GM13976 (cell line): ENCODE measurements at regions not wholly inside any gene's neighbourhood (a gene's known extent, or its start where the extent isn't known, plus 50 kb on each side); places are given as distances from the start of the nearest gene placed in this dataset.

Experiments used
- DNase-seq: peaks from one replicate; pipeline ENCODE4 v3.0.0; 2012; ENCODE audit warnings: low spot score
- CTCF ChIP-seq: IDR thresholded peaks from 2 replicates; pipeline ENCODE4 v1.5.1; 2012; ENCODE audit warnings: borderline replicate concordance, mild to moderate bottlenecking; ENCODE audit not compliant: insufficient read depth; ENCODE audit errors: extremely low read depth, missing control alignments, control extremely low read depth
- in situ Hi-C: fragments of 300-500 bp; cut with MboI; formaldehyde crosslinking; loops from one replicate; pipeline ENCODE4 v1.12.0; 2022; ENCODE audit warnings: low sequenced_read_pairs, mixed read lengths, inconsistent platforms; ENCODE audit not compliant: unreplicated experiment

DNA sequence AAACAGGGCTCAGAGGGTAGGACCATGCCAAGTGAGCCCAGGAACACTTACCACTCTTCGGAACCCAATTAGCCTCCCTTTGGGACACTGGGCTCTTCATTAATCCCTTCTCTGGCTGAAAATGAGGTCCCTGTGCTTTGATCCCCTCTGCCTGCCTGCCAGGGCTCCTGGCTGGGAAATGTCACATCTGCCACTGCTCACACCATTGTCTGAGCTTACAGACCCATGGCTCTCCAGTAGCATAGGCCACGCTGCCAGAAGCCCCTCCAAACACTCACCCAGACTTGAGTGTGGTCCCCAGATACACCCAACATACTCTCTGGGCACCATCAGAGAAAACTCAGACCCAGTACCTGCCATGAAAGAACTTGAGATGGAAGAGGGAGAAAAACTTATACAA is 287.3 kb downstream of the XXYLT1 start:
- no peak for TF ChIP-seq CTCF
- in situ Hi-C loops: no loop called here
- no peak for DNase-seq

DNA sequence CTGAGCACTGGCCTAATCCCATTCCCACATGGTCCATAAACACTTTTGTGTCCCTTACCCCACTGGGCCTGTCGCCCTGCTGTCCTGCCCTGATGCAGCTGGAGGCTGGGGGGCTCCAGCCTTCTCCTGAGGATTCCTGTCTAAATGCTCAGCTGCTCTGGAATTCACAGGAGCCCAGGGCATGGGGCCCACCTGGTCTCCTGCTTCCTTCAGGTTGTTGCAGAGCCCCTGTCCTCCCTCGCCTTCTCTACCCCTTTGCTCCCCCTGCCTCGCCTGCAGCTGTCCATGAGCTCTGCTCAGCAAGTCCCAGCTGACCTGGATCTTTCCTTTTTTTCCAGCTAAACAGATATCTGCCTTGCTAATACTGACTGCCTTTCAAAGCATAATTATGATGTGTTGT is 286.9 kb downstream of the XXYLT1 start:
- no peak for DNase-seq
- in situ Hi-C loops: no loop called here
- no peak for TF ChIP-seq CTCF

- DNase-seq: no peak
- in situ Hi-C loops: no loop called here
- no peak for TF ChIP-seq CTCF
Observed at GRCh38 chr3:194984622-194985021, 286.3 kb downstream of the XXYLT1 start.

DNA sequence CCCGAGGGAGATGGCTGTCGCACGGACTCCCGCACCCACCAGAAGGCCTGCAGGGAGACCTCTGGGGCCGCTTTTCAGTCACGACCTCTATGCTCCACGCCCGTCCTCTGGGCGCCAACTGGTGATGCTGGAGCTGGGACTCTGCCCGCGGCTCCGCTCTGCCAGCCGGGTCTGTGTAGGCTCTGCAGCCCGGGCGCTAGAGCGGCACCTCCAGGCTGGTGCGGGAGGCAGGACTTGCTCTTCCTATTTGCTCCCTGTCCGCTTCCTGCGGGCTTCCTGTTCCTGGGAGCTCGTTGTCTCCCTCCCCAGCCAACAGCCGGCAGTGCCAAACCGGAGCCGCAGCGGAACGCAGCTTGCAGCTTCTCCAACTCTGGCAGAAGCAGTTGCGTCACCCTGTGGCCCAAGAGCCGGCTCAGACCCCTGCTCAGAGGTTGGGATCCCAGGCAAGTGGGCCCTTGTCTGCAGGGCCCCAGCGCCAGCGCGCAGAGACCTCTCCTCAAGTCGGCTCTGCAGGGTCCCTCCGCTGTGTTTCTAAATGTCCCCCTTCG is 285.9 kb downstream of the XXYLT1 start:
- DNase-seq: no peak
- in situ Hi-C loops: no loop called here
- no peak for TF ChIP-seq CTCF

DNA sequence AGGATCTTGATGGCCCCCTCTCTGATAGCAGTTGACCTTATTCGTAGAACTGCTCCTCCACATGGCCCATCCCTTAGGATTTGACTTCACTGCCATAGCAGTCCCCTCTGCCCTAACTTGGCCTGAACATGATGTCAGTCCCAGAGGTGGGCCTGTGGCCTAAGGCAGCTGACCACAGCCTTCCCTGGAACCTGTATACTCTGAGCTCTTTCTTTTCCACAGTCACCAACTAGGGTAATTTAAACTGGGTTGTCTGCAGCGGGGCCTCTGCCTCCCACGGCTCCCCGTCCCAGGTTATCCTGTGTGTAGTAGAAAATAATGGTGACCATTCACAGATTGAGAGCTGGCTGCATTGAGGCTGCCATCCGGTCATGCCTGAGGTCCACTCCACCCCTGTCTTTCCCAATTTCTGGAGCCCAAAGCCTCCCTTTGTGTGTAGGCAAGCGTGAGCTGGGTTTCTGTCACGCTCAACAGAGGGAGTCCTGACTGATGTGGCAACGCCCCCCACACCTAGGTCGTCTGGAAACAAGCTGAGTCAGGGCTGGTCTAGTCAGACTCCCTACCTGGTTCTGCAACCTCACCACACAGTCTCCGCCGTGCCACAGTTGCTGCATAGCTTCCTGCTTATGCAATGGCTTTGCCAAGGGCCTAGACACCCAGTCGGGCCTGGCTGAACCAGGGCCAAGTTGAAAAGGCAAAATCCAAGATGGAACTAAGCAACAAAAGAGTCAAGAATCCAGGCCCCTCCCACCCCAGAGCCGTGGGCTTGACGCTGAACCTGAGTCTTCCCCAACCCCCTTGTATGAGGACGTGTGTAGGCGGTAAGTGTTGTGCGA is 284.5 kb downstream of the XXYLT1 start:
- in situ Hi-C loops: no loop called here
- TF ChIP-seq CTCF: no peak
- no peak for DNase-seq

GRCh38 chr3:194987571-194988494 is 283.1 kb downstream of the XXYLT1 start:
- DNase-seq: no peak
- in situ Hi-C loops: no loop called here
- TF ChIP-seq CTCF: no peak
